ENCODE measurements at regions not wholly inside any gene's neighbourhood (a gene's known extent, or its start where the extent isn't known, plus 50 kb on each side); places are given as distances from the start of the nearest gene placed in this dataset.

DNA sequence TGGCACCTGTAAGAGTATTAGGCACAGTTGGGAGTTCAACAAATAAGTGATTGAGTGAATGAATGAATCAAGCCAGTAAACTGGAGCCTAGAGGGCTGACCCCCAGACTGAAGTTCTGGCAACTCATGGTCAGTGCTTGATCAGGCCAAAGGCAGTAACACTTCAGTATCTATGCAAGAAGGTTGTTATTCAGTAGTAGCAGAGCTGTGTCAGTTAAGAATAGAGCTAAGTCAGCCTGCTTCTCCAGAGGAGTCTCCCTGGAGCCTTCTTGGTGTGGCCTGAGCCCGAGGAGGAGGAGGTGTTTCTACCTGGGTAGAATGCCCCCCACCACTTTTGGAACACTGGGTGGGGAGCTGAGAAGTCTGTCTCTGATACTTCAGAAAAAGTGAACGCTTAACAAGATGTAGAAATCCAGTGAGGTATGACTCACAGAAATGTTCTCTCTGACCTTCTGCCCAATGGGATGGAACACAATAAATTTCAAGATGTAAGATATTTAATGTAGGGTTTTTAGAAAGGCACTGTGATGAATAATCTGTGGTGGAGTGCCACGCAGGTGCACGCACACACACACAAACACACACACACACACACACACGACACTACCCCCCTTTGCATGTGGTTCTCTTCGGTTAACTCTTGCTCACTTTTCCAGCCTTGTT is 219.9 kb downstream of the HIPK3 start:
- TF ChIP-seq, protein P1, sequence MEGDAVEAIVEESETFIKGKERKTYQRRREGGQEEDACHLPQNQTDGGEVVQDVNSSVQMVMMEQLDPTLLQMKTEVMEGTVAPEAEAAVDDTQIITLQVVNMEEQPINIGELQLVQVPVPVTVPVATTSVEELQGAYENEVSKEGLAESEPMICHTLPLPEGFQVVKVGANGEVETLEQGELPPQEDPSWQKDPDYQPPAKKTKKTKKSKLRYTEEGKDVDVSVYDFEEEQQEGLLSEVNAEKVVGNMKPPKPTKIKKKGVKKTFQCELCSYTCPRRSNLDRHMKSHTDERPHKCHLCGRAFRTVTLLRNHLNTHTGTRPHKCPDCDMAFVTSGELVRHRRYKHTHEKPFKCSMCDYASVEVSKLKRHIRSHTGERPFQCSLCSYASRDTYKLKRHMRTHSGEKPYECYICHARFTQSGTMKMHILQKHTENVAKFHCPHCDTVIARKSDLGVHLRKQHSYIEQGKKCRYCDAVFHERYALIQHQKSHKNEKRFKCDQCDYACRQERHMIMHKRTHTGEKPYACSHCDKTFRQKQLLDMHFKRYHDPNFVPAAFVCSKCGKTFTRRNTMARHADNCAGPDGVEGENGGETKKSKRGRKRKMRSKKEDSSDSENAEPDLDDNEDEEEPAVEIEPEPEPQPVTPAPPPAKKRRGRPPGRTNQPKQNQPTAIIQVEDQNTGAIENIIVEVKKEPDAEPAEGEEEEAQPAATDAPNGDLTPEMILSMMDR (conservative IDR thresholded peaks at IDR 0.05): no peak
- Mint-ChIP-seq H3K4me3 (no peak overlapping the region), H3K27me3 (ENCODE audit: low read depth) (peaks cover 8% of the 10 kb centered on the region), H3K9me3 (no peaks in the 10 kb centered on the region), H3K4me1 (peaks cover 5% of the 10 kb centered on the region), H3K36me3 (ENCODE audit: low read depth) (no peaks in the 10 kb centered on the region), H3K27ac (ENCODE audit: unreplicated experiment) (no peak overlapping the region)
- DNase-seq (ENCODE audit: low read depth, low spot score): no peak

DNA sequence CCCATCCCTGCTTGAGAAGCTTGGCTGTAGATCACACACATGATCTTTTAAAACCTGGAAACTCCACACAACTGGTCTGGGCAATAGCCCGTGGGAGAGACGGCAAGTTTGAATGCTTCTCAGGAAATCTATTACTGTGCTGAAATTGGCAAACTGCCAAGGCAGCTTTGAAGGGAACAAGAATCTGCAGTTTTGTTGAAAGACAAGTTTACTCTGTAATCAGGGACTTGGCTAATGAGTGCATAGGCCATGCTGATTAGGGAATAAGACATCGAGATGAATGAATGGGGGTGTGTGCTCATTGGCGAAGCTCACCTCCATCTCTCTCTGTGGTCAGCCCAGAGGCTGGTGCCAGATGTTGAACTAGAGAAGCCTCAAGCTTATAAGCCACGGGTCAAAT is 218.8 kb downstream of the HIPK3 start:
- peaks cover 8% of the 10 kb centered on the region for H3K27me3 Mint-ChIP-seq (ENCODE audit: low read depth)
- H3K4me3 Mint-ChIP-seq: no peak overlapping the region
- H3K9me3 Mint-ChIP-seq: no peaks in the 10 kb centered on the region
- H3K36me3 Mint-ChIP-seq (ENCODE audit: low read depth): no peaks in the 10 kb centered on the region
- TF ChIP-seq, protein P1 (conservative IDR thresholded peaks at IDR 0.05): no peak
- no peak overlapping the region for H3K27ac Mint-ChIP-seq (ENCODE audit: unreplicated experiment)
- H3K4me1 Mint-ChIP-seq: peaks cover 5% of the 10 kb centered on the region
- no peak for DNase-seq (ENCODE audit: low read depth, low spot score)

DNA sequence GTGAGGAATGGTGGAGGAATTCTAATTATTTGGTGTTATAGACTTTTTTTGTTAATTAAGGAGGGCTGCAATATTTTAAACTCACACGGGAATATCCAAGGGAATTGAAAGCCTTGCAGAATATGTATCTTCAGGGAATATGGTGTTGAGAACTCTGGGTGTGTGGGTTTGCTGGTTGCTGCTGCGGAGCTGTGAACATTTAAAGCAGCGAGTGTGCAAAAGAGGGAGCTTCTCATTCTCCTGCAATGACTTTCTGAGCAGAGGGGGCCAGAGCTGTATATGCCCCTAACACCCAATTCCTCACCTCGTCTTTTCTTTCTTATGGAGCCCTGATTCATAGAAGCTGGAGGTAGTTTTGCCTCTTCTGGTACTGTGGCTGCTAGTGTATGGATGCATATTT is 217.7 kb downstream of the HIPK3 start:
- Mint-ChIP-seq H3K9me3 (no peaks in the 10 kb centered on the region), H3K36me3 (ENCODE audit: low read depth) (no peaks in the 10 kb centered on the region), H3K27ac (ENCODE audit: unreplicated experiment) (peak overlapping the region; percentile 53), H3K4me3 (no peak overlapping the region), H3K4me1 (no peaks in the 10 kb centered on the region), H3K27me3 (ENCODE audit: low read depth) (peaks cover under 1% of the 10 kb centered on the region)
- DNase-seq (ENCODE audit: low read depth, low spot score): no peak
- TF ChIP-seq, protein P1 (conservative IDR thresholded peaks at IDR 0.05): no peak

DNA sequence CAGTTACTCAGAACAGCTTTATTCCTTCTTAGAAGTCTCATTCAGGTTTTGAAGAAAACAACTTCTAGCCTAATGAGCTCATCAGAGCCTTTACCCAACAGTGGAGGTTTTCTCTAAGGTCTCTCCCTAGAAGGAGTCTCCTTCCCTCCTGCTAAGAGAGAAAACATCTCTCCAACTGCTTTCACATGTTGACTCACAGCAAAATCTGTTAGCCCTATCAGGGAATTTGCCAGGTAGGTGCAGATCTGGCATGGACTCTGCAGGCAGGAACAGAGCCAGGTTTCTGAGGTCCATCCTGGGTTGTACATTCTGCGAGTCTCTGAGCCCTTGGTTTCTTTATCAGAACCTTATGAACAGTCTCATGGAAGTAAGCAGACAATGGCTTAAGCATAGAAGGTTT is 214.4 kb downstream of the HIPK3 start:
- TF ChIP-seq, protein P1 (conservative IDR thresholded peaks at IDR 0.05): no peak
- no peaks in the 10 kb centered on the region for H3K27me3 Mint-ChIP-seq (ENCODE audit: low read depth)
- no peaks in the 10 kb centered on the region for H3K4me1 Mint-ChIP-seq
- no peak for DNase-seq (ENCODE audit: low read depth, low spot score)
- no peak overlapping the region for H3K27ac Mint-ChIP-seq (ENCODE audit: unreplicated experiment)
- H3K36me3 Mint-ChIP-seq (ENCODE audit: low read depth): no peaks in the 10 kb centered on the region
- H3K4me3 Mint-ChIP-seq: no peak overlapping the region
- no peaks in the 10 kb centered on the region for H3K9me3 Mint-ChIP-seq

DNA sequence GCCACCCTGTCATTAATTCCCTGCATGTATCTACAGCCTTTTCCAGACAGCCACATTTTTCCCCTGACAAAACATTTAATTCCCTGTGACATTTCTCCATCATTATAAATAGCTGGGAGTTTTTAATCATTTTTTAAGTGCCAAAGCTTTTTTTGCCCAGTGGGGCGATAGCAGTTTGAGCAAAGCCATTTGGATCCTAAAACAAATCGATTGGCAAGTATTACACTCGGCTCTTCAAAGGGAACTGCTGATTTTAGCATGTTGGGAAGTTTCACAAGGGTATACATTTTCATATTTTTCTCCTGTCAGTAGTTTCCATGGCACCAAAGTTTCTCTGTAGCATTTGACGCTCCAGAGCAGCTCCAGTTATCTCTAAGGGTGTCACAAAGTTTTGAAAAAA is 210.8 kb downstream of the HIPK3 start:
- peaks cover 3% of the 10 kb centered on the region for H3K9me3 Mint-ChIP-seq
- TF ChIP-seq, protein P1 (conservative IDR thresholded peaks at IDR 0.05): no peak
- H3K27ac Mint-ChIP-seq (ENCODE audit: unreplicated experiment): no peak overlapping the region
- no peaks in the 10 kb centered on the region for H3K27me3 Mint-ChIP-seq (ENCODE audit: low read depth)
- H3K36me3 Mint-ChIP-seq (ENCODE audit: low read depth): peaks cover 3% of the 10 kb centered on the region
- H3K4me3 Mint-ChIP-seq: no peak overlapping the region
- no peak for DNase-seq (ENCODE audit: low read depth, low spot score)
- H3K4me1 Mint-ChIP-seq: no peaks in the 10 kb centered on the region

All from neural crest cell (in vitro differentiated cells).